SIG-M5 treated with dmso at 0.1 percent for 504 hours (cell line): ENCODE measurements at regions not wholly inside any gene's neighbourhood (a gene's known extent, or its start where the extent isn't known, plus 50 kb on each side); places are given as distances from the start of the nearest gene placed in this dataset.
"Not testable (repeated sequence)": the region's sequence is repeated elsewhere in the genome, so short reads cannot be mapped to it uniquely, and the experiment has no call there.

Experiments used
- DNase-seq: peaks from one replicate; lab custom pipeline; 2025; ENCODE audit not compliant: unreplicated experiment; lab: John Stamatoyannopoulos, UW

DNA sequence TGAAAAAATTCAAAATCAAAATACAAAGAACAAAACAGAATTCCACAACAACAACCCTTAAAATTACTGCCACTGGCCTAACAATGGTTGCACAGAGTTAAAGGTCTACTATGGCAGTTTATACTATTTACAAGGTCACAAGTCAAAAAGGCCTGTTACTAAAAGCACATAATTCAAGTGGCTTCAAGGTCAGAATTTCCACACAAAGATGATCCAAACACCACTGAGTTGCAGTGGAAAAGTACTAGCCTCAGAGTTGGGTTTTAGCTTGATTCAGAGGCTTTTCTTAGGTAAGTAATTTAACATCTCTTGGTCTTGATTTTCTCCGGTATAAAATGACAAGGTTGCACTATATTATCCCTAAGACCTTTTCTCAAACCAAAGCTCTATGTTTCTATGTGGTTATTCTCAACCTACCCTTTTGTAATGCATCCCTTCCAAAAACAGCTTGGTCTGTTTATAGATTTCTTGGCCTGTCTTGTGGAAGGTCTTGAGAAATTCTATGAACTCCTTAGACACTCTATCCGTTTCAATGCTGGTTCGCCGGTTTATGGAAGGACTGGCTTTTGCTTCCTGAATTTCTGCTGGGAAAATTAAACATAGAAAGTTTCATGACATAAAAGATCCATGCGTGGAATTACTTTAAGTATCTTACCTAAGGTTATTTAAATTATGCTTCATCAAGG lies 69.5 kb downstream of the MDH2 start:
- DNase-seq = not testable (repeated sequence)

GRCh38 chr7:76118253-76119036 lies 70.5 kb downstream of the MDH2 start:
- not testable (repeated sequence) for DNase-seq

GRCh38 chr7:76121044-76121443 lies 73.1 kb downstream of the MDH2 start:
- DNase-seq = no peak

- DNase-seq = no peak
These were observed 74.8 kb downstream of the MDH2 start for GRCh38 chr7:76122516-76123239.

DNA sequence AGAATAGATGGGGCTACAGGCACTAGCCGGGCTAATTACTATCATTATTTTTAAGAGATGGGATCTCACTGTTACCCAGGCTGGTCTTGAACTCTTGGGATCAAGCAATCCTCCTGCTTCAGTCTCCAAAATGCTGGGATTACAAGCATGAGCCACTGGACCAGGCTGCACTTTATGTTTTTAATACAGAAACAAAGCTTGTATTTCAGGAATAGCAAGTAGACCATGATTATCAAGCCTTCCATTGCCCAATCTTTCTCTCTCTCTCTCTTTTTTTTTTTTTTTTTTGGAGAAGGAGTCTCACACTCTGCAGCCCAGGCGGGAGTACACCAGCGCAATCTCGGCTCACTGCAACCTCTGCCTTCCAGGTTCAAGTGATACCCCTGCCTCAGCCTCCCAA lies 75.4 kb downstream of the MDH2 start:
- no peak for DNase-seq

- DNase-seq = no peak
These were observed 76.1 kb upstream of the SRRM3 start for GRCh38 chr7:76125560-76125959.

GRCh38 chr7:76126632-76127031 lies 75.1 kb upstream of the SRRM3 start:
- DNase-seq = no peak

GRCh38 chr7:76129366-76129765 lies 72.3 kb upstream of the SRRM3 start:
- DNase-seq = no peak

- no peak for DNase-seq
These were observed 71.9 kb upstream of the SRRM3 start for GRCh38 chr7:76129836-76130235.

GRCh38 chr7:76130661-76131060 lies 71.0 kb upstream of the SRRM3 start:
- peak; percentile 49 for DNase-seq

DNA sequence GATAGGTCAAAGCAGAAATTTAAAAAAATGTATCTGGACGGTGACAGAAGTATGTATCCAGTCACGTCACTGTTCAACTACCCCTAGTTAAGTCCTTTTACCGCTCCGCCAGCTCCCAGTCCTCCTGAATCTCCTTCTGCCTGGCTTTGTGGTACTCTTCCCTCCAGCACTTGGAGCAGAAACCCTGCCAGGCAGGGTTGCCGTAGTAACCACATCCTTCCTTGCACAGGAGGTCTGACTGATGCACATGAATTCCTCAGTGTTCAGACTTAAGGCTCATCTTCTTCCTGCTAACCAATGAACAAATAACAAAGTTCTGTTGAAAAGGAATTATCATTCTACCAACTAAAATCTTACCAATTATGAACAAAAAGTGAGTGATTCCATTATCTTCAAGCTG lies 69.8 kb upstream of the SRRM3 start:
- not testable (repeated sequence) for DNase-seq

GRCh38 chr7:76133164-76133775 lies 68.4 kb upstream of the SRRM3 start:
- DNase-seq = peak; percentile 51

DNA sequence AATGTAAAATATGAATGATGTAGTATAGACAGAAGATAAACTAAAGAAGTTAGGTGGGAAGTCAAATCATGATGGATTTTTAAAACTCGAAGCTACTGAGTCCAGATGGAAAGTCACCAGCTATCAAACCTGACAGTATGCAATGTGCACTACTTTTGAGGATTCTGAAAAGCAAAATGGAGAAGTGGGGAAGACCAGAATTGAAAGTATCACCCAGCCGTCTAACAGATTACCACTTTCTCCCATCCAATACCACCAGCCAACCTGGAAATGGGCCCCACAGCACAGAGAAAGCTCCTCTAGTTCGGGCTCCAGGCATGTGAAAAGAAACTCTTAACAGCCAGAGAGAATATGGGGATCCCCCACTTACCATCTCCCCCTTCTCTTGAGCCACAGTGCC lies 67.9 kb upstream of the SRRM3 start:
- DNase-seq = peak; percentile 51

DNA sequence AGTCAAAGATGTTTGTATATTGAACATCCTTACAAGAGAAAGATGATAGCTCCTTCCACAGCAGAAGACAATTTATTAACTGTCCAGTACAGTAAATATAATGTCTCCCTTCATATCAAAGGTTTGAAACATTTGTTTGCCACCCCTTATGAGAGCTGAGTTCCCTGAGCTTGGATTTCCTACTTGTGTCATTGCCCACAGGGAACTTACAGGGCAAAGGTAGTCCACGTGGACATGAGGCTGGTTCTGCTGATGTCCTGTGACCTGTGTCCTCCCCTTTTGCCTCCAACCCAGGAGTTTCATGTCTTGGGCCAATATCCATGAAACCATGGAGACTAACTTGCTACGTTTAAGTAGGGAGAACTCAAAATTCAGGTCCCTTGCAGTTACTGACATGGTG lies 66.4 kb upstream of the SRRM3 start:
- not testable (repeated sequence) for DNase-seq

DNA sequence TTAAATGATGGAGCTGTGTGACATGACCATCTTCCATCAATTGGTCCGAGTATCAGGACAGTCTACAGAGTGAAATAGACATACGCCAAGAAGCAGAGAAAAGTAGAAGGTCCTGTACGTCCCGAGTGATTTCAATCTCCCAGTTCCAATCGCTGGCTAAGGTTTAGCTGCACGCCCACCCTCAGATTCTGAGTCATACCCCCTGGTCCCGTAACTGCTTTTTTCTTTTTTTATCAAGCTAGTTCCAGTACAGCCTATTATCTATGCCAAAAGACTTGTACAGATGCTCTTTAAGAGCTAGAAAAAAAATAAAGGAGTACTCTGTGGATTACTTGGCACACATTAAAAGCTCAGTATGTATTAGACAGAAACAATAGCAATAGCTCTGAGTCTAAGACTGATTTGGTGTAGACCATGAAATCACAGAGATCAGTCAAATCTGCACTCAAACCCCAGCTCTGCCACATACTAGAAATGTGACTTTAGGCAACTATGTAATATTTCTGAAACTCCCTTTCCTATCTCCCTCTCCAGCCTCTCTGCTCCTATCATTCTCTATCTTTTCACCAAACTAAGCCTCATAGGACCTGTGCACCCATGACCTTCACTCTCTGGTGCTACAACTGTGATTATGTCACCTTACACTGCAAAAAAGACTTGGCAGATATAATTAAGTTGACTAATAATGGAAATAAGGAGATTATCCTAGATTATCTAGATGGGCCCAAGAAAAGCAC lies 63.0 kb upstream of the SRRM3 start:
- DNase-seq = not testable (repeated sequence)

DNA sequence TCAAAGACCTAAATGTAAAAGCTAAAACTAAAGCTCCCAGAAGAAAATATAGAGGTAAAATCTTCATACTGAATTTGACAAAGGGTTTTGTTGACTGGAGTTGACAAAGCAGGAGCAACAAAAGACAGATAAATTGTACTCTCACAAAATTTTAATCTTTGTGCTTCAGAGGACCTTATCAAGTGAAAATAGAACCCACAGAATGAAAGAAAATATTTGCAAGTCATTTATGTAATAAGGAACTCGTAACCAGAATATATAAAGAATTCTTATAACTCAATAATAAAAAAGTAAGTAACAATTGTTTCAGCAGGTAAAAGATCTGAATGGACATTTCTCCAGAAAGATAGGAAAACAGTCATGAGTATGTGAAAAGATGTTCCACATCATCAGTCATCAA lies 62.0 kb upstream of the SRRM3 start:
- DNase-seq = no peak

DNA sequence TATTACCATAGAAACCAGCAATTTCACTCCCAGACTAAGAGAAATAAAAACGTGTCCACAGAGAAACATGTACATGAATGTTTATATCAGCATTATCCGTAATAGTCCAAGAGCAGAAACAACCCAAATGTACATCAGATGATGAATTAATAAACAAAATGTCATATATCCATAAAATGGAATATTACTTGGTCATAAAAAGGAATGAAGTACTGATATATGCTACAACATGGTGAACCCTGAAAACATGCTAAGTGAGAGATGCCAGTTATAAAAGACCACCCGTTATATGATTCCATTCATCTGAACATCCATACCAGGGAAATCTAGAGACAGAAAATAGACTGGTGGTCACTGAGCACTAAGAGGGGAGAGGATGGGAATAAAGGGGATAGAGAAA lies 61.4 kb upstream of the SRRM3 start:
- not testable (repeated sequence) for DNase-seq

DNA sequence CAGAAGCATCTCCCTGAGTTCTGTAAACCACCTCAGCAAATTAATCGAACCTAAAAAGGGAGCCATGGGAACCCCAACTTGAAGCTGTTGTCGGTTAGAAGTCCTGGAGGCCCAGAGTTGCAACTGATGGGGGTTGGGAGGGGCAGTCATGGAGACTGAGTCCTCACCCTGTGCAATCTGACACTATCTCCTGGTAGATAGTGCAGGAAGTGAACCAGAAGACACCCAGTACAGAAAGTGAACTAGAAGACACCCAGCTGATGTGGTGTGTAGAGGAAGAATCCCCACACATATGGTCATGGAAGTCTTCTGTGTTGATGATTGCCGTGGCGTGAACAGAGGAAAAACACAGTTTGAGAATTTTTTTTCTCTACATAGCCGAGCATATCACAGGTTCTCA lies 58.8 kb upstream of the SRRM3 start:
- no peak for DNase-seq

DNA sequence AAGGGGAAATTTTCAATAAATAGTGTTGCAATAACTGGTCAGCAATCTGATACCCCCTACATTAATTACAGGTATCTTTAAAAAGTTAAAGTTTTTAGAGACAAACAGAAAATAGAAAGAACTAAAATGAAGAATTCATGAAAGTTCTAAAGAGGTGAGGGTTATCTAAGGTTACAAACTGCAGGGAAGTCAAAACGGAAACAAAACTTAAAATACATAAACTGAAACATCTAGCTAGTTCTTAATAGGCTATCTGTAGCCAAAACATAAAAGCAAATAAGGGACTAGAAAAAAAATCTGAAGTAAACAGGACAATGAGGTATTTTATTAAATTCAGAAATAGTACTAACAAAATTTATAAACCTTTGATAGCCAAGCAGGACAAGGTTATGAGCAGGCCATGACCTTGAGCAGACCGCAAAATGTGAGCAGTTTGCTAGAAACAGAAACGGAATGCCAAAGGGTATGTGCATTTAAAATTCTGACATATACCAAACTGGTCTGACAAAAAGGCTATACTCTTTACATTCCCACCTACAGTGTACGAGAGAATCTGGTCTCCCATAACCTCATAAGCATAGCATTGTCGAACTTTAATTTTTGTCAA lies 56.9 kb upstream of the SRRM3 start:
- not testable (repeated sequence) for DNase-seq

DNA sequence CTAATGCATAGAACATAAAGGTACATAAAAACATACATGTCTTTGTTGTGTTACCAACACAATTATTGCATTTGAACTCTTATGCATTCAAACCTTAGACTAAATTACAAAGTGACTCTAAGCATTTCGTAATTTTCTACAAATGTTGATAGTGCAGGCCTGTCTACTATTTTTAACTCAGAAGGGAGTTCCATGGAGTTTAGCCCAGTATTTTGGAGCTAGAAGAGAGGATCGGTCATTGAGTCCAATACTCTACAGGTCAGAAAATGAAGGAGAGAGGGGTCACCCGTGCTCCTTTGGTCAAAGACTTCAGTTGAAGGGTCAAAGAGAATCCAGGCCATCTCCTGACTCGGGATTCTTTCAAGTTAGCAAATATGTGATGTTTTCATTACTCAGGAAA lies 55.3 kb upstream of the SRRM3 start:
- no peak for DNase-seq
